A549 (cell line): ENCODE measurements at regions not wholly inside any gene's neighbourhood (a gene's known extent, or its start where the extent isn't known, plus 50 kb on each side); places are given as distances from the start of the nearest gene placed in this dataset.

Experiments
- ATAC-seq, 2 experiments: fragments of 200-7000 bp in 1 of 2; fragments of >200 bp in 1 of 2; cut with Nextera tagmentation in 1 of 2; cut with Tn5 transposase in 1 of 2; 3 replicates each; pipeline versions ENCODE4 v1.8.0 to v1.9.1; 2018 to 2020; ENCODE audit warnings: mild to moderate bottlenecking in 1 of 2, moderate library complexity in 1 of 2
- CTCF ChIA-PET: fragments of 300-600 bp; sonication (Branson Sonifier 250); formaldehyde crosslinking; extraction: SDS; loops from one replicate; lab custom pipeline; 2021; ENCODE audit warnings: antibody characterized with exemption, inconsistent platforms; lab: Yijun Ruan, JAX
- POLR2A ChIA-PET: fragments of 350-600 bp; formaldehyde crosslinking; extraction: SDS; loops from one replicate; lab custom pipeline; 2021; ENCODE audit warnings: antibody characterized with exemption, inconsistent platforms; lab: Yijun Ruan, JAX
- DNase-seq, 2 experiments: peaks; one replicate each; pipeline versions ENCODE4 v3.0.0 to v3.0.0-alpha.2; 2011 to 2016; ENCODE audit warnings: low read depth in 1 of 2, low spot score in 1 of 2
- FAIRE-seq: peaks from 2 replicates; lab custom pipeline; 2011; peaks lifted over from hg19 to GRCh38; lab: Jason Lieb, UNC
- H3K27ac ChIP-seq, 2 experiments: fragments of >200 bp; sonication (Bioruptor Twin); formaldehyde crosslinking; 3 replicates each; pipeline ENCODE4 v1.5.1; 2016 to 2017
- H3K4me1 ChIP-seq: fragments of >200 bp; sonication (Bioruptor Twin); formaldehyde crosslinking; 3 replicates; pipeline ENCODE4 v1.6.1; 2016
- H3K4me2 ChIP-seq: fragments of >200 bp; sonication (Bioruptor Twin); formaldehyde crosslinking; 3 replicates; pipeline ENCODE4 v1.6.1; 2016
- H3K4me3 ChIP-seq: fragments of >200 bp; sonication (Bioruptor Twin); formaldehyde crosslinking; 3 replicates; pipeline ENCODE4 v1.5.1; 2016
- H3K9me3 ChIP-seq: fragments of >200 bp; sonication (Bioruptor Twin); formaldehyde crosslinking; 3 replicates; pipeline ENCODE4 v1.6.1; 2016
- CBX8 ChIP-seq: fragments of 200-600 bp; sonication (generic); IDR thresholded peaks from 2 replicates; pipeline ENCODE4 v1.6.1; 2016
- CEBPB ChIP-seq, 2 experiments: fragments of >200 bp in 1 of 2; sonication (Bioruptor Twin) in 1 of 2; formaldehyde crosslinking in 1 of 2; IDR thresholded peaks; 2 replicates each; pipeline ENCODE4 v1.6.1; 2012 to 2016
- CHD4 ChIP-seq: fragments of 200-600 bp; sonication (generic); IDR thresholded peaks from 2 replicates; pipeline ENCODE4 v1.6.1; 2016; ENCODE audit warnings: antibody characterized with exemption, mild to moderate bottlenecking, borderline replicate concordance
- EHMT2 ChIP-seq: fragments of 200-600 bp; sonication (generic); IDR thresholded peaks from 2 replicates; pipeline ENCODE4 v1.6.1; 2016; ENCODE audit warnings: antibody characterized with exemption, low read depth, mild to moderate bottlenecking, moderate library complexity
- JUN ChIP-seq, 2 experiments: fragments of >200 bp; sonication (Bioruptor Twin); formaldehyde crosslinking; IDR thresholded peaks; 2 replicates in 1 of 2; 3 replicates in 1 of 2; pipeline ENCODE4 v1.6.1; 2016 to 2017
- JUNB ChIP-seq: fragments of >200 bp; sonication (Bioruptor Twin); formaldehyde crosslinking; IDR thresholded peaks from 2 replicates; pipeline ENCODE4 v1.6.1; 2016
- MAZ ChIP-seq: fragments of 150-350 bp; IDR thresholded peaks from 2 replicates; pipeline ENCODE4 v1.6.1; 2014; ENCODE audit warnings: antibody characterized with exemption, low read depth, low read length, borderline replicate concordance
- NR3C1 ChIP-seq: fragments of >200 bp; sonication (Bioruptor Twin); formaldehyde crosslinking; IDR thresholded peaks from 3 replicates; pipeline ENCODE4 v1.6.1; 2017
- RAD21 ChIP-seq, 2 experiments: fragments of >200 bp in 1 of 2; sonication (Bioruptor Twin) in 1 of 2; formaldehyde crosslinking in 1 of 2; IDR thresholded peaks in 1 of 2; conservative IDR thresholded peaks in 1 of 2; 2 replicates in 1 of 2; 3 replicates in 1 of 2; pipeline ENCODE4 v1.6.1; 2012 to 2018; ENCODE audit warnings: inconsistent platforms in 1 of 2
- RCOR1 ChIP-seq: fragments of 150-350 bp; IDR thresholded peaks from 2 replicates; pipeline ENCODE4 v1.6.1; 2014; ENCODE audit warnings: antibody characterized with exemption, low read length, low read depth
- RFX5 ChIP-seq: fragments of 450-650 bp; IDR thresholded peaks from 2 replicates; pipeline ENCODE4 v1.7.1; 2014; ENCODE audit warnings: antibody characterized with exemption, mild to moderate bottlenecking, moderate library complexity
- SMC3 ChIP-seq: fragments of >200 bp; sonication (Bioruptor Twin); formaldehyde crosslinking; IDR thresholded peaks from 3 replicates; pipeline ENCODE4 v1.6.1; 2018; ENCODE audit warnings: inconsistent platforms
- SREBF2 ChIP-seq: fragments of 450-650 bp; IDR thresholded peaks from 2 replicates; pipeline ENCODE4 v1.6.1; 2014; ENCODE audit warnings: mild to moderate bottlenecking, moderate library complexity
- WGBS: methylation state at CpG from one replicate; pipeline ENCODE4 v1.1.6; 2017; ENCODE audit errors: missing lambda C conversion rate; 5-methylcytosine and 5-hydroxymethylcytosine counted together
- TF ChIP-seq, protein P1 (sequence below): fragments of >200 bp; sonication (Bioruptor Twin); formaldehyde crosslinking; IDR thresholded peaks from 3 replicates; pipeline ENCODE4 v1.6.1; 2016
- TF ChIP-seq, protein P2 (sequence below): fragments of 200-600 bp; sonication (generic); IDR thresholded peaks from 2 replicates; pipeline ENCODE4 v1.6.1; 2016; ENCODE audit warnings: antibody characterized with exemption, mild to moderate bottlenecking, moderate library complexity
- TF ChIP-seq, protein P3 (sequence below): IDR thresholded peaks from 2 replicates; pipeline ENCODE4 v1.6.1; 2012; ENCODE audit warnings: low read depth, borderline replicate concordance
- TF ChIP-seq, protein P4 (sequence below): fragments of 450-650 bp; IDR thresholded peaks from 2 replicates; pipeline ENCODE4 v1.6.1; 2014; ENCODE audit warnings: antibody characterized with exemption

DNA sequence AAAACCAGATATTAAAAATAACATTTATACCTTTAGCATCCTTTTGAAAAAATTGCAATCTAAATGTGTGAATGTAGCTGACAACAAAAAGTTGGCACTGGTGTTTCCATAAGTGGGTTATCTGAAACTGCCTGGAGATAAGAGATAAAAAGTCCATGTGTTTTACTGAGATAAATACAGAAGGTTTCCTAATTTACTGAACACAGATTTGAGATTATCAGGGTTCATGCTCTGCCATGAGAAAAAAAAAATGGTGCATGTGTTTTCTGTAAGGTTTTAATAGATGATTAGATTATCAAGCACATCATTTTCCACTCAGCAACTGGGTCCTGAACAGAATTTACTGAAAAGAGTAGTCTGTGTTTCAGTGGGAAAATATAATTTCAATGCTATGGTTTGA, 326.2 kb upstream of the SLIT2 start:
- no peak for FAIRE-seq
- H3K4me1 ChIP-seq: no peaks in the 10 kb centered on the region
- ATAC-seq: no peak
- H3K9me3 ChIP-seq: no peaks in the 10 kb centered on the region
- no peak for TF ChIP-seq EHMT2
- TF ChIP-seq SREBF2: no peak
- TF ChIP-seq, protein P1, sequence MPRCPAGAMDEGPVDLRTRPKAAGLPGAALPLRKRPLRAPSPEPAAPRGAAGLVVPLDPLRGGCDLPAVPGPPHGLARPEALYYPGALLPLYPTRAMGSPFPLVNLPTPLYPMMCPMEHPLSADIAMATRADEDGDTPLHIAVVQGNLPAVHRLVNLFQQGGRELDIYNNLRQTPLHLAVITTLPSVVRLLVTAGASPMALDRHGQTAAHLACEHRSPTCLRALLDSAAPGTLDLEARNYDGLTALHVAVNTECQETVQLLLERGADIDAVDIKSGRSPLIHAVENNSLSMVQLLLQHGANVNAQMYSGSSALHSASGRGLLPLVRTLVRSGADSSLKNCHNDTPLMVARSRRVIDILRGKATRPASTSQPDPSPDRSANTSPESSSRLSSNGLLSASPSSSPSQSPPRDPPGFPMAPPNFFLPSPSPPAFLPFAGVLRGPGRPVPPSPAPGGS: no peak
- TF ChIP-seq, protein P2, sequence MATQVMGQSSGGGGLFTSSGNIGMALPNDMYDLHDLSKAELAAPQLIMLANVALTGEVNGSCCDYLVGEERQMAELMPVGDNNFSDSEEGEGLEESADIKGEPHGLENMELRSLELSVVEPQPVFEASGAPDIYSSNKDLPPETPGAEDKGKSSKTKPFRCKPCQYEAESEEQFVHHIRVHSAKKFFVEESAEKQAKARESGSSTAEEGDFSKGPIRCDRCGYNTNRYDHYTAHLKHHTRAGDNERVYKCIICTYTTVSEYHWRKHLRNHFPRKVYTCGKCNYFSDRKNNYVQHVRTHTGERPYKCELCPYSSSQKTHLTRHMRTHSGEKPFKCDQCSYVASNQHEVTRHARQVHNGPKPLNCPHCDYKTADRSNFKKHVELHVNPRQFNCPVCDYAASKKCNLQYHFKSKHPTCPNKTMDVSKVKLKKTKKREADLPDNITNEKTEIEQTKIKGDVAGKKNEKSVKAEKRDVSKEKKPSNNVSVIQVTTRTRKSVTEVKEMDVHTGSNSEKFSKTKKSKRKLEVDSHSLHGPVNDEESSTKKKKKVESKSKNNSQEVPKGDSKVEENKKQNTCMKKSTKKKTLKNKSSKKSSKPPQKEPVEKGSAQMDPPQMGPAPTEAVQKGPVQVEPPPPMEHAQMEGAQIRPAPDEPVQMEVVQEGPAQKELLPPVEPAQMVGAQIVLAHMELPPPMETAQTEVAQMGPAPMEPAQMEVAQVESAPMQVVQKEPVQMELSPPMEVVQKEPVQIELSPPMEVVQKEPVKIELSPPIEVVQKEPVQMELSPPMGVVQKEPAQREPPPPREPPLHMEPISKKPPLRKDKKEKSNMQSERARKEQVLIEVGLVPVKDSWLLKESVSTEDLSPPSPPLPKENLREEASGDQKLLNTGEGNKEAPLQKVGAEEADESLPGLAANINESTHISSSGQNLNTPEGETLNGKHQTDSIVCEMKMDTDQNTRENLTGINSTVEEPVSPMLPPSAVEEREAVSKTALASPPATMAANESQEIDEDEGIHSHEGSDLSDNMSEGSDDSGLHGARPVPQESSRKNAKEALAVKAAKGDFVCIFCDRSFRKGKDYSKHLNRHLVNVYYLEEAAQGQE: no peak
- TF ChIP-seq NR3C1: no peak
- TF ChIP-seq CBX8: no peak
- no peak for TF ChIP-seq MAZ
- TF ChIP-seq CEBPB (IDR thresholded peaks at IDR 0.05): no peak
- no peak for TF ChIP-seq SMC3
- TF ChIP-seq, protein P3, sequence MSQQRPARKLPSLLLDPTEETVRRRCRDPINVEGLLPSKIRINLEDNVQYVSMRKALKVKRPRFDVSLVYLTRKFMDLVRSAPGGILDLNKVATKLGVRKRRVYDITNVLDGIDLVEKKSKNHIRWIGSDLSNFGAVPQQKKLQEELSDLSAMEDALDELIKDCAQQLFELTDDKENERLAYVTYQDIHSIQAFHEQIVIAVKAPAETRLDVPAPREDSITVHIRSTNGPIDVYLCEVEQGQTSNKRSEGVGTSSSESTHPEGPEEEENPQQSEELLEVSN: no peak
- TF ChIP-seq CHD4: no peak
- H3K27ac ChIP-seq: no peak overlapping the region
- CTCF ChIA-PET: no interaction called here
- H3K4me2 ChIP-seq: no peak overlapping the region
- H3K4me3 ChIP-seq: no peak overlapping the region
- no peak for DNase-seq
- POLR2A ChIA-PET: no interaction called here

DNA sequence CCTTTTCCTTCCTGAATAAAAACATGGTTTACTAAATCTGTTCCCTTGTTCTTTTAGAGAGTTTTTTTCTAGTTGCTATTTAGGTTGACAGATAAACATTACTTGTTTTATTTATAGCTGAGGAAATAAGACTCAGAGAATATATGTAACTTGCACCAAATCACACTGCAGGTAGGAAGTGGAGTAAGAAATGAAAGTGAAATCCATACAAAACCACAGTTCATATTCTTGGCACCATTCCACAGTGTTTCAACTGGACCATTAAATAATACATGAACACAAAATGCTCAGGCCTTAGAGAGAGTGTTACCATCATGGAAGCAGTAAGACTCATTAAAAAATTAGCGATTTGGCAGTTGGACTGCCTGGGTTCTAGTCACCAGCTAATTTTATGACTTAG, 326.9 kb upstream of the SLIT2 start:
- ChIA-PET CTCF (no interaction called here), POLR2A (no interaction called here)
- H3K27ac ChIP-seq: no peak overlapping the region
- no peak overlapping the region for H3K4me3 ChIP-seq
- ATAC-seq (no peak), DNase-seq (no peak), FAIRE-seq (no peak)
- no peaks in the 10 kb centered on the region for H3K4me1 ChIP-seq
- H3K9me3 ChIP-seq: no peaks in the 10 kb centered on the region
- no peak overlapping the region for H3K4me2 ChIP-seq
- TF ChIP-seq JUN (IDR thresholded peaks at IDR 0.05) (no peak), JUNB (no peak), RAD21 (conservative IDR thresholded peaks at IDR 0.05 in 1 of 2, IDR thresholded peaks at IDR 0.05 in 1 of 2) (no peak), RCOR1 (no peak), NR3C1 (no peak)
- TF ChIP-seq, all 56 proteins: peak for 0
- WGBS: 0% methylated on average over 1 of the region's 1 CpG

DNA sequence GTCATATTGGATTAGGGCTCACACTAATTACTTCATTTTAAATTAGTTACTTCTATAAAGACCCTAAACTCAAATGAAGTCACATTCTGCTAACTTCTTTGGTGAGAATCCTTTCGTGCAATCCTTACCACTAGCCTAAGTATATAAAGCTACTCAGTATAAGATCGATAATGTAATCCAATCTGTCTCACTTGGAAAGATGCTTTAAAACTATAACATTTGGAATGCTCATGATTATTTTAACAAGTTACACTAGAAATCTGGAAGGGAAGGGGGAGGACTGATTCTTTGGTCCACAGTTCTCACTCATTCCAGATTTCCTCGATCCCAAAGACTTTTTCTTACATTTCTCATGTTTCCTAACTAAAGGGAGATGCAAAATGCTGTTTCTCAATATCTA, 336.4 kb upstream of the SLIT2 start:
- POLR2A ChIA-PET: no interaction called here
- Histone ChIP-seq H3K4me3 (no peak overlapping the region), H3K27ac (no peak overlapping the region), H3K4me1 (no peaks in the 10 kb centered on the region), H3K9me3 (no peaks in the 10 kb centered on the region), H3K4me2 (no peak overlapping the region)
- DNase-seq (no peak), ATAC-seq (no peak), FAIRE-seq (no peak)
- 2% methylated on average over 3 of the region's 3 CpGs for WGBS
- CTCF ChIA-PET: no interaction called here
- TF ChIP-seq RFX5: no peak
- TF ChIP-seq, protein P4, sequence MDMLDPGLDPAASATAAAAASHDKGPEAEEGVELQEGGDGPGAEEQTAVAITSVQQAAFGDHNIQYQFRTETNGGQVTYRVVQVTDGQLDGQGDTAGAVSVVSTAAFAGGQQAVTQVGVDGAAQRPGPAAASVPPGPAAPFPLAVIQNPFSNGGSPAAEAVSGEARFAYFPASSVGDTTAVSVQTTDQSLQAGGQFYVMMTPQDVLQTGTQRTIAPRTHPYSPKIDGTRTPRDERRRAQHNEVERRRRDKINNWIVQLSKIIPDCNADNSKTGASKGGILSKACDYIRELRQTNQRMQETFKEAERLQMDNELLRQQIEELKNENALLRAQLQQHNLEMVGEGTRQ: no peak
